WTC11 (cell line): ENCODE measurements at regions not wholly inside any gene's neighbourhood (a gene's known extent, or its start where the extent isn't known, plus 50 kb on each side); places are given as distances from the start of the nearest gene placed in this dataset.

Experiments
- ATAC-seq: fragments of 200-7000 bp; cut with Tn5 transposase; 2 replicates; pipeline ENCODE4 v1.10.0; 2021; ENCODE audit warnings: mild to moderate bottlenecking, moderate library complexity
- CTCF ChIA-PET: fragments of 300-600 bp; sonication (Branson Sonifier 250); formaldehyde crosslinking; loops from one replicate; lab custom pipeline; 2021; ENCODE audit warnings: antibody characterized with exemption; lab: Charles Lee
- POLR2A ChIA-PET: fragments of 350-600 bp; sonication (Branson Sonifier 250); formaldehyde crosslinking; loops from one replicate; lab custom pipeline; 2021; ENCODE audit warnings: antibody characterized with exemption; lab: Charles Lee
- DNase-seq: peaks from one replicate; pipeline ENCODE4 v3.0.0; 2021; ENCODE audit warnings: low spot score
- H3K27ac Mint-ChIP-seq: 2 replicates; pipeline ENCODE4 v1.8.0; 2021; ENCODE audit warnings: mixed read lengths
- H3K27me3 Mint-ChIP-seq: 2 replicates; pipeline ENCODE4 v1.8.0; 2021; ENCODE audit warnings: low read depth, mild to moderate bottlenecking, moderate library complexity, mixed read lengths
- H3K36me3 Mint-ChIP-seq: 2 replicates; pipeline ENCODE4 v1.8.0; 2021; ENCODE audit warnings: mixed read lengths
- H3K4me1 Mint-ChIP-seq: 2 replicates; pipeline ENCODE4 v1.8.0; 2022; ENCODE audit warnings: mixed read lengths
- H3K4me3 Mint-ChIP-seq: 2 replicates; pipeline ENCODE4 v1.8.0; 2021; ENCODE audit warnings: mild to moderate bottlenecking, moderate library complexity, mixed read lengths
- H3K9me3 Mint-ChIP-seq: 2 replicates; pipeline ENCODE4 v1.8.0; 2021; ENCODE audit warnings: mixed read lengths
- EMX1 ChIP-seq: fragments of 250-450 bp; sonication (Bioruptor Pico); IDR thresholded peaks from 2 replicates; pipeline ENCODE4 v1.8.0; 2021; ENCODE audit warnings: mild to moderate bottlenecking
- GABPB1 ChIP-seq: sonication (generic); formaldehyde crosslinking; IDR thresholded peaks from 2 replicates; pipeline ENCODE4 v1.8.1; 2023; ENCODE audit warnings: mild to moderate bottlenecking, missing genetic modification reagents
- GRHL2 ChIP-seq: fragments of 250-450 bp; sonication (Bioruptor Pico); IDR thresholded peaks from 2 replicates; pipeline ENCODE4 v1.8.0; 2022; ENCODE audit warnings: mild to moderate bottlenecking, moderate library complexity; ENCODE audit not compliant: insufficient replicate concordance, severe bottlenecking
- KAT7 ChIP-seq: sonication (generic); formaldehyde crosslinking; IDR thresholded peaks from 2 replicates; pipeline ENCODE4 v1.8.1; 2023; ENCODE audit warnings: missing genetic modification reagents, mild to moderate bottlenecking, borderline replicate concordance
- MXD4 ChIP-seq: fragments of 250-450 bp; sonication (Bioruptor Pico); IDR thresholded peaks from 2 replicates; pipeline ENCODE4 v1.8.0; 2021; ENCODE audit warnings: mild to moderate bottlenecking, moderate library complexity, borderline replicate concordance
- NFYB ChIP-seq: sonication (generic); formaldehyde crosslinking; conservative IDR thresholded peaks from 2 replicates; pipeline ENCODE4 v1.8.0; 2022; ENCODE audit warnings: low read depth, missing genetic modification reagents
- NR3C1 ChIP-seq: sonication (generic); formaldehyde crosslinking; conservative IDR thresholded peaks from 2 replicates; pipeline ENCODE4 v1.8.1; 2023; ENCODE audit warnings: low read depth, mild to moderate bottlenecking, missing genetic modification reagents
- OVOL2 ChIP-seq: fragments of 250-450 bp; sonication (Bioruptor Pico); IDR thresholded peaks from 2 replicates; pipeline ENCODE4 v1.9.0; 2021; ENCODE audit warnings: mild to moderate bottlenecking, borderline replicate concordance
- PREB ChIP-seq: sonication (generic); formaldehyde crosslinking; IDR thresholded peaks from 2 replicates; pipeline ENCODE4 v1.8.1; 2022; ENCODE audit warnings: mild to moderate bottlenecking, missing genetic modification reagents, moderate library complexity, borderline replicate concordance
- RELA ChIP-seq: sonication (generic); formaldehyde crosslinking; IDR thresholded peaks from 2 replicates; pipeline ENCODE4 v1.8.1; 2022; ENCODE audit warnings: missing genetic modification reagents, mild to moderate bottlenecking, borderline replicate concordance
- SMAD3 ChIP-seq: sonication (generic); formaldehyde crosslinking; IDR thresholded peaks from 2 replicates; pipeline ENCODE4 v1.8.0; 2022; ENCODE audit warnings: missing genetic modification reagents, mild to moderate bottlenecking, borderline replicate concordance
- SP1 ChIP-seq: sonication (generic); formaldehyde crosslinking; conservative IDR thresholded peaks from 2 replicates; pipeline ENCODE4 v1.8.1; 2022; ENCODE audit warnings: missing genetic modification reagents
- TCF7 ChIP-seq: sonication (generic); formaldehyde crosslinking; IDR thresholded peaks from 2 replicates; pipeline ENCODE4 v1.8.0; 2022; ENCODE audit warnings: mild to moderate bottlenecking, low read depth, missing genetic modification reagents, moderate library complexity
- TEAD1 ChIP-seq: sonication (generic); formaldehyde crosslinking; IDR thresholded peaks from 2 replicates; pipeline ENCODE4 v1.8.0; 2022; ENCODE audit warnings: mild to moderate bottlenecking, missing genetic modification reagents
- TEAD4 ChIP-seq: sonication (generic); formaldehyde crosslinking; IDR thresholded peaks from 2 replicates; pipeline ENCODE4 v1.8.0; 2022; ENCODE audit warnings: mild to moderate bottlenecking, missing genetic modification reagents
- ZNF232 ChIP-seq: sonication (generic); formaldehyde crosslinking; IDR thresholded peaks from 2 replicates; pipeline ENCODE4 v1.8.0; 2022; ENCODE audit warnings: mild to moderate bottlenecking, missing genetic modification reagents
- ZNF416 ChIP-seq: fragments of 250-450 bp; sonication (Bioruptor Pico); IDR thresholded peaks from 2 replicates; pipeline ENCODE4 v1.9.0; 2021; ENCODE audit warnings: mild to moderate bottlenecking, inconsistent platforms
- ZNF671 ChIP-seq: fragments of 250-450 bp; sonication (Bioruptor Pico); IDR thresholded peaks from 2 replicates; pipeline ENCODE4 v1.8.0; 2021; ENCODE audit warnings: mild to moderate bottlenecking
- TF ChIP-seq, protein P1 (sequence below): sonication (generic); formaldehyde crosslinking; IDR thresholded peaks from 2 replicates; pipeline ENCODE4 v1.8.1; 2022; ENCODE audit warnings: low read depth, mild to moderate bottlenecking, moderate library complexity, missing genetic modification reagents, borderline replicate concordance
- TF ChIP-seq, protein P2 (sequence below): fragments of 250-450 bp; sonication (Bioruptor Pico); IDR thresholded peaks from 2 replicates; pipeline ENCODE4 v1.8.0; 2021; ENCODE audit warnings: mild to moderate bottlenecking
- TF ChIP-seq, protein P3 (sequence below): sonication (generic); formaldehyde crosslinking; IDR thresholded peaks from 2 replicates; pipeline ENCODE4 v1.8.0; 2022; ENCODE audit warnings: mild to moderate bottlenecking, missing genetic modification reagents
- TF ChIP-seq, protein P4 (sequence below): sonication (generic); formaldehyde crosslinking; IDR thresholded peaks from 2 replicates; pipeline ENCODE4 v1.8.1; 2023; ENCODE audit warnings: mild to moderate bottlenecking, missing genetic modification reagents
- TF ChIP-seq, protein P5 (sequence below): fragments of 250-450 bp; sonication (Bioruptor Pico); IDR thresholded peaks from 2 replicates; pipeline ENCODE4 v1.9.0; 2021; ENCODE audit warnings: mild to moderate bottlenecking
- TF ChIP-seq, protein P6 (sequence below): fragments of 250-450 bp; sonication (Bioruptor Pico); IDR thresholded peaks from 2 replicates; pipeline ENCODE4 v2.1.2; 2022; ENCODE audit warnings: mild to moderate bottlenecking, moderate library complexity
- TF ChIP-seq, protein P7 (sequence below): sonication (generic); formaldehyde crosslinking; IDR thresholded peaks from 2 replicates; pipeline ENCODE4 v1.8.0; 2022; ENCODE audit warnings: mild to moderate bottlenecking, missing genetic modification reagents

DNA sequence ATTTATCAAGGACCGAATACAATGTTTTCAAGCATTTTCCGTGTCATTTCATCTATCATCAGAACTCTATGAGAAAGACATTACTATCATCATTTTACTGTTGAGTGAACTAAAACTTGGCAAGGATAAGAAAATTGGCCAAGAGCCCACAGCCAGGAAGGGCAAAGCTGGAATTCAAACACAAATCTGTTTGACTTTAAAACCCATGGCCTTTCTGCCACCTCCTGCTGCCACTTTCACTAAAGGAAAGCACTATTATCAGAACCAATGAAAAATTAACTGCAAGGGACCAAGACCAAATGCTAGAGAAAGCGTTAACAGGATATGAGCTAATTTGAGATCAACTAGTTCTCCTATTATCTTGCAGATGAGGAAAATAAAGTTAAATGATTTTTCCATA is 2759.2 kb downstream of the ARAP2 start:
- ChIA-PET CTCF (no interaction called here), POLR2A (no interaction called here)
- Mint-ChIP-seq H3K27me3 (no peaks in the 10 kb centered on the region), H3K36me3 (no peaks in the 10 kb centered on the region), H3K4me1 (no peaks in the 10 kb centered on the region), H3K27ac (no peak overlapping the region), H3K9me3 (no peaks in the 10 kb centered on the region), H3K4me3 (no peak overlapping the region)
- DNase-seq = no peak
- no peak for ATAC-seq
- TF ChIP-seq, protein P1, sequence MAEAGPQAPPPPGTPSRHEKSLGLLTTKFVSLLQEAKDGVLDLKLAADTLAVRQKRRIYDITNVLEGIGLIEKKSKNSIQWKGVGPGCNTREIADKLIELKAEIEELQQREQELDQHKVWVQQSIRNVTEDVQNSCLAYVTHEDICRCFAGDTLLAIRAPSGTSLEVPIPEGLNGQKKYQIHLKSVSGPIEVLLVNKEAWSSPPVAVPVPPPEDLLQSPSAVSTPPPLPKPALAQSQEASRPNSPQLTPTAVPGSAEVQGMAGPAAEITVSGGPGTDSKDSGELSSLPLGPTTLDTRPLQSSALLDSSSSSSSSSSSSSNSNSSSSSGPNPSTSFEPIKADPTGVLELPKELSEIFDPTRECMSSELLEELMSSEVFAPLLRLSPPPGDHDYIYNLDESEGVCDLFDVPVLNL (CRISPR knock-in tag) = no peak
- TF ChIP-seq KAT7 (CRISPR knock-in tag) = no peak
- TF ChIP-seq TEAD4 (CRISPR knock-in tag) = no peak
- TF ChIP-seq NFYB (CRISPR knock-in tag) = no peak
- TF ChIP-seq TEAD1 = no peak
- TF ChIP-seq, protein P2, sequence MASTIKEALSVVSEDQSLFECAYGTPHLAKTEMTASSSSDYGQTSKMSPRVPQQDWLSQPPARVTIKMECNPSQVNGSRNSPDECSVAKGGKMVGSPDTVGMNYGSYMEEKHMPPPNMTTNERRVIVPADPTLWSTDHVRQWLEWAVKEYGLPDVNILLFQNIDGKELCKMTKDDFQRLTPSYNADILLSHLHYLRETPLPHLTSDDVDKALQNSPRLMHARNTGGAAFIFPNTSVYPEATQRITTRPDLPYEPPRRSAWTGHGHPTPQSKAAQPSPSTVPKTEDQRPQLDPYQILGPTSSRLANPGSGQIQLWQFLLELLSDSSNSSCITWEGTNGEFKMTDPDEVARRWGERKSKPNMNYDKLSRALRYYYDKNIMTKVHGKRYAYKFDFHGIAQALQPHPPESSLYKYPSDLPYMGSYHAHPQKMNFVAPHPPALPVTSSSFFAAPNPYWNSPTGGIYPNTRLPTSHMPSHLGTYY (CRISPR knock-in tag) = no peak
- TF ChIP-seq NR3C1 (CRISPR knock-in tag) = no peak
- no peak for TF ChIP-seq MXD4 (CRISPR knock-in tag)
- TF ChIP-seq SMAD3 (CRISPR knock-in tag) = no peak
- TF ChIP-seq GRHL2 (CRISPR knock-in tag) = no peak
- TF ChIP-seq ZNF671 (CRISPR knock-in tag) = no peak
- TF ChIP-seq, protein P3, sequence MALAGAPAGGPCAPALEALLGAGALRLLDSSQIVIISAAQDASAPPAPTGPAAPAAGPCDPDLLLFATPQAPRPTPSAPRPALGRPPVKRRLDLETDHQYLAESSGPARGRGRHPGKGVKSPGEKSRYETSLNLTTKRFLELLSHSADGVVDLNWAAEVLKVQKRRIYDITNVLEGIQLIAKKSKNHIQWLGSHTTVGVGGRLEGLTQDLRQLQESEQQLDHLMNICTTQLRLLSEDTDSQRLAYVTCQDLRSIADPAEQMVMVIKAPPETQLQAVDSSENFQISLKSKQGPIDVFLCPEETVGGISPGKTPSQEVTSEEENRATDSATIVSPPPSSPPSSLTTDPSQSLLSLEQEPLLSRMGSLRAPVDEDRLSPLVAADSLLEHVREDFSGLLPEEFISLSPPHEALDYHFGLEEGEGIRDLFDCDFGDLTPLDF (CRISPR knock-in tag) = no peak
- no peak for TF ChIP-seq EMX1
- TF ChIP-seq, protein P4, sequence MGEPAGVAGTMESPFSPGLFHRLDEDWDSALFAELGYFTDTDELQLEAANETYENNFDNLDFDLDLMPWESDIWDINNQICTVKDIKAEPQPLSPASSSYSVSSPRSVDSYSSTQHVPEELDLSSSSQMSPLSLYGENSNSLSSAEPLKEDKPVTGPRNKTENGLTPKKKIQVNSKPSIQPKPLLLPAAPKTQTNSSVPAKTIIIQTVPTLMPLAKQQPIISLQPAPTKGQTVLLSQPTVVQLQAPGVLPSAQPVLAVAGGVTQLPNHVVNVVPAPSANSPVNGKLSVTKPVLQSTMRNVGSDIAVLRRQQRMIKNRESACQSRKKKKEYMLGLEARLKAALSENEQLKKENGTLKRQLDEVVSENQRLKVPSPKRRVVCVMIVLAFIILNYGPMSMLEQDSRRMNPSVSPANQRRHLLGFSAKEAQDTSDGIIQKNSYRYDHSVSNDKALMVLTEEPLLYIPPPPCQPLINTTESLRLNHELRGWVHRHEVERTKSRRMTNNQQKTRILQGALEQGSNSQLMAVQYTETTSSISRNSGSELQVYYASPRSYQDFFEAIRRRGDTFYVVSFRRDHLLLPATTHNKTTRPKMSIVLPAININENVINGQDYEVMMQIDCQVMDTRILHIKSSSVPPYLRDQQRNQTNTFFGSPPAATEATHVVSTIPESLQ (CRISPR knock-in tag) = no peak
- no peak for TF ChIP-seq PREB (CRISPR knock-in tag)
- TF ChIP-seq ZNF416 = no peak
- TF ChIP-seq TCF7 = no peak
- TF ChIP-seq ZNF232 = no peak
- TF ChIP-seq RELA (CRISPR knock-in tag) = no peak
- no peak for TF ChIP-seq SP1 (CRISPR knock-in tag)

- Mint-ChIP-seq H3K27ac (no peak overlapping the region), H3K27me3 (no peaks in the 10 kb centered on the region), H3K36me3 (no peaks in the 10 kb centered on the region; the same call in 1 of the 2 replicates), H3K9me3 (peaks cover 9% of the 10 kb centered on the region), H3K4me1 (no peaks in the 10 kb centered on the region), H3K4me3 (no peak overlapping the region)
- no peak for ATAC-seq
- ChIA-PET CTCF (no interaction called here), POLR2A (no interaction called here)
- no peak for DNase-seq
- no peak for TF ChIP-seq GABPB1 (CRISPR knock-in tag)
- TF ChIP-seq, protein P5, sequence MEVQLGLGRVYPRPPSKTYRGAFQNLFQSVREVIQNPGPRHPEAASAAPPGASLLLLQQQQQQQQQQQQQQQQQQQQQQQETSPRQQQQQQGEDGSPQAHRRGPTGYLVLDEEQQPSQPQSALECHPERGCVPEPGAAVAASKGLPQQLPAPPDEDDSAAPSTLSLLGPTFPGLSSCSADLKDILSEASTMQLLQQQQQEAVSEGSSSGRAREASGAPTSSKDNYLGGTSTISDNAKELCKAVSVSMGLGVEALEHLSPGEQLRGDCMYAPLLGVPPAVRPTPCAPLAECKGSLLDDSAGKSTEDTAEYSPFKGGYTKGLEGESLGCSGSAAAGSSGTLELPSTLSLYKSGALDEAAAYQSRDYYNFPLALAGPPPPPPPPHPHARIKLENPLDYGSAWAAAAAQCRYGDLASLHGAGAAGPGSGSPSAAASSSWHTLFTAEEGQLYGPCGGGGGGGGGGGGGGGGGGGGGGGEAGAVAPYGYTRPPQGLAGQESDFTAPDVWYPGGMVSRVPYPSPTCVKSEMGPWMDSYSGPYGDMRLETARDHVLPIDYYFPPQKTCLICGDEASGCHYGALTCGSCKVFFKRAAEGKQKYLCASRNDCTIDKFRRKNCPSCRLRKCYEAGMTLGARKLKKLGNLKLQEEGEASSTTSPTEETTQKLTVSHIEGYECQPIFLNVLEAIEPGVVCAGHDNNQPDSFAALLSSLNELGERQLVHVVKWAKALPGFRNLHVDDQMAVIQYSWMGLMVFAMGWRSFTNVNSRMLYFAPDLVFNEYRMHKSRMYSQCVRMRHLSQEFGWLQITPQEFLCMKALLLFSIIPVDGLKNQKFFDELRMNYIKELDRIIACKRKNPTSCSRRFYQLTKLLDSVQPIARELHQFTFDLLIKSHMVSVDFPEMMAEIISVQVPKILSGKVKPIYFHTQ (CRISPR knock-in tag) = no peak
- TF ChIP-seq, protein P6, sequence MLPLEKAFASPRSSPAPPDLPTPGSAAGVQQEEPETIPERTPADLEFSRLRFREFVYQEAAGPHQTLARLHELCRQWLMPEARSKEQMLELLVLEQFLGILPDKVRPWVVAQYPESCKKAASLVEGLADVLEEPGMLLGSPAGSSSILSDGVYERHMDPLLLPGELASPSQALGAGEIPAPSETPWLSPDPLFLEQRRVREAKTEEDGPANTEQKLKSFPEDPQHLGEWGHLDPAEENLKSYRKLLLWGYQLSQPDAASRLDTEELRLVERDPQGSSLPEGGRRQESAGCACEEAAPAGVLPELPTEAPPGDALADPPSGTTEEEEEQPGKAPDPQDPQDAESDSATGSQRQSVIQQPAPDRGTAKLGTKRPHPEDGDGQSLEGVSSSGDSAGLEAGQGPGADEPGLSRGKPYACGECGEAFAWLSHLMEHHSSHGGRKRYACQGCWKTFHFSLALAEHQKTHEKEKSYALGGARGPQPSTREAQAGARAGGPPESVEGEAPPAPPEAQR = no peak
- TF ChIP-seq OVOL2 (CRISPR knock-in tag) = no peak
- TF ChIP-seq, protein P7, sequence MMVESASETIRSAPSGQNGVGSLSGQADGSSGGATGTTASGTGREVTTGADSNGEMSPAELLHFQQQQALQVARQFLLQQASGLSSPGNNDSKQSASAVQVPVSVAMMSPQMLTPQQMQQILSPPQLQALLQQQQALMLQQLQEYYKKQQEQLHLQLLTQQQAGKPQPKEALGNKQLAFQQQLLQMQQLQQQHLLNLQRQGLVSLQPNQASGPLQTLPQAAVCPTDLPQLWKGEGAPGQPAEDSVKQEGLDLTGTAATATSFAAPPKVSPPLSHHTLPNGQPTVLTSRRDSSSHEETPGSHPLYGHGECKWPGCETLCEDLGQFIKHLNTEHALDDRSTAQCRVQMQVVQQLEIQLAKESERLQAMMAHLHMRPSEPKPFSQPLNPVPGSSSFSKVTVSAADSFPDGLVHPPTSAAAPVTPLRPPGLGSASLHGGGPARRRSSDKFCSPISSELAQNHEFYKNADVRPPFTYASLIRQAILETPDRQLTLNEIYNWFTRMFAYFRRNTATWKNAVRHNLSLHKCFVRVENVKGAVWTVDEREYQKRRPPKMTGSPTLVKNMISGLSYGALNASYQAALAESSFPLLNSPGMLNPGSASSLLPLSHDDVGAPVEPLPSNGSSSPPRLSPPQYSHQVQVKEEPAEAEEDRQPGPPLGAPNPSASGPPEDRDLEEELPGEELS = no peak
- TF ChIP-seq SP1 (CRISPR knock-in tag) = no peak
Measured at GRCh38 chr4:33493231-33493630, 2751.1 kb downstream of the ARAP2 start.
